Mesendoderm (in vitro differentiated cells): ENCODE measurements at regions not wholly inside any gene's neighbourhood (a gene's known extent, or its start where the extent isn't known, plus 50 kb on each side); places are given as distances from the start of the nearest gene placed in this dataset.

Experiments
- DNase-seq: peaks from one replicate; pipeline ENCODE4 v3.0.0; 2013
- H2AK5ac ChIP-seq: 2 replicates; pipeline ENCODE4 v1.6.1; 2013; ENCODE audit warnings: low read length, inconsistent platforms
- H2BK120ac ChIP-seq: 2 replicates; pipeline ENCODE4 v1.6.1; 2013; ENCODE audit warnings: low read depth, mild to moderate bottlenecking, low read length, moderate library complexity, mixed read lengths
- H2BK15ac ChIP-seq: replicated peaks from 2 replicates; pipeline ENCODE4 v1.6.1; 2013; ENCODE audit warnings: low read depth, mild to moderate bottlenecking, moderate library complexity
- H2BK5ac ChIP-seq: 2 replicates; pipeline ENCODE4 v1.6.1; 2013; ENCODE audit warnings: low read length, inconsistent platforms
- H3K18ac ChIP-seq: 2 replicates; pipeline ENCODE4 v1.6.1; 2013; ENCODE audit warnings: mild to moderate bottlenecking, low read length, mixed read lengths
- H3K23ac ChIP-seq: one replicate; pipeline ENCODE4 v1.6.1; 2013; ENCODE audit warnings: low read length
- H3K27ac ChIP-seq: 2 replicates; pipeline ENCODE4 v1.5.1; 2013; ENCODE audit warnings: low read depth, mild to moderate bottlenecking, inconsistent platforms, low read length, moderate library complexity
- H3K27me3 ChIP-seq: 2 replicates; pipeline ENCODE4 v1.6.1; 2013; ENCODE audit warnings: low read length, control low read depth, mild to moderate bottlenecking, inconsistent platforms; ENCODE audit not compliant: insufficient read depth, poor library complexity
- H3K36me3 ChIP-seq: 2 replicates; pipeline ENCODE4 v1.6.1; 2013; ENCODE audit warnings: low read length, inconsistent platforms; ENCODE audit not compliant: control insufficient read depth, insufficient read depth
- H3K4ac ChIP-seq: one replicate; pipeline ENCODE4 v1.6.1; 2013; ENCODE audit warnings: low read depth, mild to moderate bottlenecking, low read length, moderate library complexity
- H3K4me1 ChIP-seq: 2 replicates; pipeline ENCODE4 v1.6.1; 2013; ENCODE audit warnings: low read depth, low read length, inconsistent platforms; ENCODE audit not compliant: control insufficient read depth
- H3K4me2 ChIP-seq: 2 replicates; pipeline ENCODE4 v1.6.1; 2013; ENCODE audit warnings: low read length
- H3K4me3 ChIP-seq: 2 replicates; pipeline ENCODE4 v1.5.1; 2013; ENCODE audit warnings: mild to moderate bottlenecking, low read length
- H3K56ac ChIP-seq: one replicate; pipeline ENCODE4 v1.6.1; 2013; ENCODE audit warnings: low read length
- H3K79me1 ChIP-seq: 2 replicates; pipeline ENCODE4 v1.6.1; 2013; ENCODE audit warnings: low read length, inconsistent platforms
- H3K79me2 ChIP-seq: 2 replicates; pipeline ENCODE4 v1.6.1; 2013; ENCODE audit warnings: mild to moderate bottlenecking, low read length; ENCODE audit not compliant: control insufficient read depth, insufficient read depth
- H3K9ac ChIP-seq: 2 replicates; pipeline ENCODE4 v1.6.1; 2013; ENCODE audit warnings: low read length, inconsistent platforms
- H4K5ac ChIP-seq: one replicate; pipeline ENCODE4 v1.6.1; 2013; ENCODE audit warnings: low read length
- H4K8ac ChIP-seq: one replicate; pipeline ENCODE4 v1.6.1; 2013; ENCODE audit warnings: low read depth, mild to moderate bottlenecking, control low read depth, low read length, moderate library complexity
- WGBS: extraction: QIAGEN DNeasy Blood & Tissue Kit; methylation state at CpG from one replicate; pipeline ENCODE4 v1.1.7; 2013; ENCODE audit warnings: low lambda C conversion rate, missing lambda C conversion rate; ENCODE audit not compliant: insufficient coverage; ENCODE audit errors: extremely low coverage; 5-methylcytosine and 5-hydroxymethylcytosine counted together

GRCh38 chr2:95728878-95729596 is 137.2 kb downstream of the TRIM43 start:
- H2AK5ac ChIP-seq: no peak overlapping the region
- H2BK15ac ChIP-seq: no peak overlapping the region
- WGBS: no CpG with 5 or more reads among the region's 8 CpGs
- H3K56ac ChIP-seq: no peak overlapping the region
- no peak overlapping the region for H3K23ac ChIP-seq
- H3K4ac ChIP-seq: no peak overlapping the region
- no peaks in the 10 kb centered on the region for H3K36me3 ChIP-seq
- no peak overlapping the region for H3K4me2 ChIP-seq
- H4K5ac ChIP-seq: no peak overlapping the region
- H4K8ac ChIP-seq: no peak overlapping the region
- no peak overlapping the region for H2BK120ac ChIP-seq
- no peak overlapping the region for H3K4me3 ChIP-seq
- no peaks in the 10 kb centered on the region for H3K79me2 ChIP-seq
- H3K4me1 ChIP-seq: no peaks in the 10 kb centered on the region
- no peak overlapping the region for H2BK5ac ChIP-seq
- no peak overlapping the region for H3K18ac ChIP-seq
- H3K27ac ChIP-seq: no peak overlapping the region
- no peaks in the 10 kb centered on the region for H3K79me1 ChIP-seq
- H3K9ac ChIP-seq: no peak overlapping the region
- H3K27me3 ChIP-seq: no peaks in the 10 kb centered on the region
- peak; percentile 80 for DNase-seq

- Histone ChIP-seq H3K27ac (no peak overlapping the region), H3K4me1 (no peaks in the 10 kb centered on the region), H4K5ac (no peak overlapping the region), H3K27me3 (no peaks in the 10 kb centered on the region), H3K4ac (no peak overlapping the region), H2BK15ac (no peak overlapping the region), H3K4me3 (no peak overlapping the region), H3K56ac (no peak overlapping the region), H3K79me1 (no peaks in the 10 kb centered on the region), H3K36me3 (no peaks in the 10 kb centered on the region), H4K8ac (no peak overlapping the region), H2AK5ac (no peak overlapping the region), H3K23ac (no peak overlapping the region), H3K18ac (no peak overlapping the region), H2BK5ac (no peak overlapping the region), H3K79me2 (no peaks in the 10 kb centered on the region), H2BK120ac (no peak overlapping the region), H3K9ac (no peak overlapping the region), H3K4me2 (no peak overlapping the region)
- no peak for DNase-seq
- WGBS: no CpG with 5 or more reads among the region's 2 CpGs
Measured at GRCh38 chr2:95729597-95729955, 137.8 kb downstream of the TRIM43 start.

DNA sequence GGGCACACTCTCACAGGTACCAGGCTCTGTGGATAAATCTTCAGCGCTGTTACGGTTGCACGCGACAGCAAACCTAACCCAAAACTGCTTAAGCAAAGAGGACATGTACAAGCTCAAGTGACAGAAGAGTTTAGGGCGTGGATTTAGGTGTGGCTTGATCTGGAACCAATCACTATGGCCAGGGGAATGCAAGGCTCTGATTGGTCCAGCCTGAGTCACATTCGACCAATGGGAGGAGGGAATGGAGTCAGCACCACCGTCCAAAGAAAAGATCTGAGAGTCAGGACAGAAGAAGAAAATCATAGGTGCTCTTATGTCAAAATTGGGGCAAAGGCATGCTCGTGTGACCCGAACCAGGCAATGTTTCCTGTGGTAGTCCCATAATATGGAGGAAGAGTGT is 139.0 kb downstream of the TRIM43 start:
- H3K4me2 ChIP-seq: no peak overlapping the region
- H3K56ac ChIP-seq: no peak overlapping the region
- H3K4me1 ChIP-seq: no peaks in the 10 kb centered on the region
- H3K27me3 ChIP-seq: no peaks in the 10 kb centered on the region
- no peak overlapping the region for H3K23ac ChIP-seq
- H3K18ac ChIP-seq: no peak overlapping the region
- no peak overlapping the region for H2BK5ac ChIP-seq
- no peak overlapping the region for H2BK15ac ChIP-seq
- H2BK120ac ChIP-seq: no peak overlapping the region
- no peak overlapping the region for H4K8ac ChIP-seq
- no peak overlapping the region for H4K5ac ChIP-seq
- no peaks in the 10 kb centered on the region for H3K79me1 ChIP-seq
- no peak overlapping the region for H3K4me3 ChIP-seq
- no peak overlapping the region for H2AK5ac ChIP-seq
- WGBS: no CpG with 5 or more reads among the region's 9 CpGs
- H3K36me3 ChIP-seq: no peaks in the 10 kb centered on the region
- no peak overlapping the region for H3K27ac ChIP-seq
- no peak overlapping the region for H3K4ac ChIP-seq
- no peak overlapping the region for H3K9ac ChIP-seq
- H3K79me2 ChIP-seq: no peaks in the 10 kb centered on the region
- no peak for DNase-seq

DNA sequence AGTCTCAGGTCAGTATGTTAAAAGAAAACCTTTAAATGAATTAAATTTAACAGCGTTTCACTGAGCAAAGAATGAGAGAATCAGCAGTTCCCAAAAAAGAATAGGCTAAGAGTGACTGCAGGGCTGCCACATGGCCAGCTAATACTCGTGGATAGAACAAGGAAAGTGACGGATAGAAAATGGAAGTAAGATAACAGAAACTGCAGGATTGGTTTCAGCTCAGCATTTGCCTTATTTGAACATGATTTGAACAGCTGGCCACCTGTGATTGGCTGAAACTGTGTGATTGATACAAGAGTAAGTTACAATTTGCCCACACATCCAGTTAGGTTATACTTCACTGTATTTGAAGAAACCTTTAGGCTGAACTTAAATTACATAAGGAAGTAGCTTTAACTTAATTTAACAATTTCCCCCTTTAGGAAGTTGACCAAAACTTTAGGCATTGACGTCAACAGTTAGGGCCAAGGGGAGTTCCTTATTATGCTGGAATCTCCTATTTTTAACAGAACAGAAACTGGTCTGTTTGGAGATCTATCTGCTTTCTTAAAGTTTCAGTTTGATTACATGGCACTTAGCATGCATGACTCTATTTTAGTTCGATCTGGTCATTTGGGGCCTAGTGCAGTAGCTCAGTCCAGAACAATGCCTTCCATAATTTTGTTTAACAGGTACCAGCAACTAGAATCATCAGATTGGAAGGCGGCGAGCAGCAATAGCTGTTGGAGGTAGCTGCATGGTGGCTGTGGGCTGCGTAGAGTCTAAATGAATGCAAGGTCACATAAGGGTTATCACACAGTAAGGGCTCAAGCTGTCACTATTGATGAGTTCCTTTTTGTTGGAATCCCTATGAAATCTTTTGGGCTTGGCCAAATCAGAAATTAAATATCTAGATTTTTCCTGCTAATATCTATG is 143.4 kb downstream of the TRIM43 start:
- Histone ChIP-seq H2BK15ac (no peak overlapping the region), H3K27ac (no peak overlapping the region), H2BK120ac (no peak overlapping the region), H3K18ac (no peak overlapping the region), H3K4me2 (no peak overlapping the region), H2BK5ac (no peak overlapping the region), H3K79me1 (no peaks in the 10 kb centered on the region), H3K9ac (no peak overlapping the region), H3K4me1 (no peaks in the 10 kb centered on the region), H3K4me3 (no peak overlapping the region), H2AK5ac (no peak overlapping the region), H3K27me3 (no peaks in the 10 kb centered on the region), H3K4ac (no peak overlapping the region), H4K5ac (no peak overlapping the region), H3K79me2 (no peaks in the 10 kb centered on the region), H3K56ac (no peak overlapping the region), H3K36me3 (no peaks in the 10 kb centered on the region), H4K8ac (no peak overlapping the region), H3K23ac (no peak overlapping the region)
- no CpG with 5 or more reads among the region's 8 CpGs for WGBS
- no peak for DNase-seq

DNA sequence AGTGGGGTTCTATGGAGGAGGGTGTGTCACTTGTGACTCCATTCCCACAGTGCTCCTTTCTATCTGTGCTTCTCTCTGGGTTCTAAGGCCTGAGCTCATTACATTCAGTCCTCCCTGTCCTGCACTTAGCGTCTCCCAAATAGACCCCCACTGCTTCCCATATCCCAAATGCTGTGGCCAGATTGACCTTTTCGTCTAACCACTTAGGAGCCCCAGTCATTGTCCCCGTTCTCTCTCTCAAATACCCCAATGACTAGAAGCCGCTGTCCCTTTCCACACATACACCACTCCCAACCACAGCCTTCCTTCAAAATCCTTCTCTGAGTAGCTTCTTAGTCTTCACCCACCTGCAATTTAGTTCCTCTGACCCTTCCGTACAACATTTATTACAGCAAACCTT is 146.5 kb downstream of the TRIM43 start:
- Histone ChIP-seq H4K5ac (no peak overlapping the region), H2BK120ac (no peak overlapping the region), H3K79me2 (no peaks in the 10 kb centered on the region), H3K4ac (no peak overlapping the region), H4K8ac (no peak overlapping the region), H3K4me3 (no peak overlapping the region), H2BK5ac (no peak overlapping the region), H2AK5ac (no peak overlapping the region), H3K36me3 (no peaks in the 10 kb centered on the region), H3K79me1 (no peaks in the 10 kb centered on the region), H2BK15ac (no peak overlapping the region), H3K23ac (no peak overlapping the region), H3K27ac (no peak overlapping the region), H3K9ac (no peak overlapping the region), H3K4me1 (no peaks in the 10 kb centered on the region), H3K56ac (no peak overlapping the region), H3K4me2 (no peak overlapping the region), H3K18ac (no peak overlapping the region), H3K27me3 (no peaks in the 10 kb centered on the region)
- WGBS: no CpG with 5 or more reads among the region's 5 CpGs
- DNase-seq: no peak
